GM10248 (cell line): ENCODE measurements at regions not wholly inside any gene's neighbourhood (a gene's known extent, or its start where the extent isn't known, plus 50 kb on each side); places are given as distances from the start of the nearest gene placed in this dataset.

Experiments
- CTCF ChIA-PET: fragments of 300-600 bp; sonication (Branson Sonifier 250); formaldehyde crosslinking; extraction: SDS; loops from one replicate; lab custom pipeline; 2021; ENCODE audit warnings: antibody characterized with exemption; lab: Yijun Ruan, JAX
- POLR2A ChIA-PET: fragments of 350-650 bp; sonication (Branson Sonifier 250); formaldehyde crosslinking; extraction: SDS; loops from one replicate; lab custom pipeline; 2020; ENCODE audit warnings: antibody characterized with exemption; lab: Yijun Ruan, JAX
- DNase-seq: peaks from one replicate; pipeline ENCODE4 v3.0.0; 2012; ENCODE audit errors: extremely low spot score
- CTCF ChIP-seq: IDR thresholded peaks from 2 replicates; pipeline ENCODE4 v1.5.1; 2012; ENCODE audit warnings: mild to moderate bottlenecking, low read depth; ENCODE audit errors: extremely low read depth, missing control alignments, control extremely low read depth

DNA sequence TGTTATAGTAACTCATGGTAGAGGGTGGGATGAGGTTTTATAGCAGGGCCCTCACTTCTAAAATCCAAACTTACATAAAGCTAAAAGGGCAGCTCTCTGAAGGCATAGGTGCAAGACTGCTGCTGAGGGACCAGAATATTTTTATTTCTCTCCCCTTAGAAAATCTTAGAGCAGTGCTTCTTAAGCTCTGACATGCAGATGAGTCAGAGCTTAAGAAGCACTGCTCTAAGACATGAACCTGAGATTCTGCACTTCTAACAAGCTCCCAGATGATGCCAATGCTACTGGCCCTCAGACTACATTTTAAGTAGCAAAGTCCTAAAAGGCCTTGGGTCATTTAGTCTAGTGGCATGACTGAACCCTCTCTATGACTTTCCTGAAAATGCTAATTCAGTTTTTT lies 97.6 kb upstream of the SPRY4 start:
- DNase-seq: no peak
- no peak for TF ChIP-seq CTCF
- POLR2A ChIA-PET: no interaction called here
- CTCF ChIA-PET: interaction anchor here (1.4 kb wide), 1 partner anchor 14 kb away, joined by 5 read pairs; no protein-coding TSS in a partner anchor

GRCh38 chr5:142421621-142422397 lies 97.0 kb upstream of the SPRY4 start:
- TF ChIP-seq CTCF: no peak
- POLR2A ChIA-PET: no interaction called here

GRCh38 chr5:142421228-142421617 lies 96.4 kb upstream of the SPRY4 start:
- CTCF ChIA-PET: interaction anchor here (1.0 to 1.4 kb wide), 3 partner anchors 12 to 15 kb away, joined by 4 to 5 read pairs (median 4); no protein-coding TSS in a partner anchor
- TF ChIP-seq CTCF: no peak
- POLR2A ChIA-PET: no interaction called here
- no peak for DNase-seq

More at GRCh38 chr5:142421621-142422397, 97.0 kb upstream of the SPRY4 start:
- no peak for DNase-seq
- CTCF ChIA-PET: interaction anchor here (1.4 kb wide), 1 partner anchor 13 kb away, joined by 5 read pairs; no protein-coding TSS in a partner anchor

- DNase-seq: no peak
- ChIA-PET POLR2A (no interaction called here), CTCF (interaction anchor here (1.0 to 1.1 kb wide), 2 partner anchors 12 to 16 kb away, joined by 4 read pairs; no protein-coding TSS in a partner anchor)
- TF ChIP-seq CTCF: no peak
Observed at GRCh38 chr5:142420561-142421227, 95.9 kb upstream of the SPRY4 start.

DNA sequence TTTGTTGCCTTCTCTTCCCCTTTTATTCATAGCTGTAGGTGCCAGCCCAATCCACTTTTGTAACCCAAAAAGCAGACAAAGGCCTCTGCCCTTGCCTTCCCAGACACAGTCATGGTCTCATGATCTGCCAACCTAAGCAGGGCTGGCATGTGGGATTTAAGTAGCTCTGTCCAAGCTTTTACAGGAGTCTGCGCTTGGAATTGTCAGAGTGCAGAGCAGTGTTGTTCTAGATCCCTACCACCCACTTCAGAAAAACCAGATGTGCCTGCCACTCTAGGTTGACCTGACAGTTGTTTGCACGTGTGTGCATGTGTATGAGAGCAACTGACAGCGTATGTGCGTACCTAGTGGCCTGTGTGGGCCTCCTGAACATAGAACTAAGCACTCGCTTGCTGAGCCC lies 87.8 kb upstream of the SPRY4 start:
- ChIA-PET POLR2A (no interaction called here), CTCF (no interaction called here)
- TF ChIP-seq CTCF: no peak

DNA sequence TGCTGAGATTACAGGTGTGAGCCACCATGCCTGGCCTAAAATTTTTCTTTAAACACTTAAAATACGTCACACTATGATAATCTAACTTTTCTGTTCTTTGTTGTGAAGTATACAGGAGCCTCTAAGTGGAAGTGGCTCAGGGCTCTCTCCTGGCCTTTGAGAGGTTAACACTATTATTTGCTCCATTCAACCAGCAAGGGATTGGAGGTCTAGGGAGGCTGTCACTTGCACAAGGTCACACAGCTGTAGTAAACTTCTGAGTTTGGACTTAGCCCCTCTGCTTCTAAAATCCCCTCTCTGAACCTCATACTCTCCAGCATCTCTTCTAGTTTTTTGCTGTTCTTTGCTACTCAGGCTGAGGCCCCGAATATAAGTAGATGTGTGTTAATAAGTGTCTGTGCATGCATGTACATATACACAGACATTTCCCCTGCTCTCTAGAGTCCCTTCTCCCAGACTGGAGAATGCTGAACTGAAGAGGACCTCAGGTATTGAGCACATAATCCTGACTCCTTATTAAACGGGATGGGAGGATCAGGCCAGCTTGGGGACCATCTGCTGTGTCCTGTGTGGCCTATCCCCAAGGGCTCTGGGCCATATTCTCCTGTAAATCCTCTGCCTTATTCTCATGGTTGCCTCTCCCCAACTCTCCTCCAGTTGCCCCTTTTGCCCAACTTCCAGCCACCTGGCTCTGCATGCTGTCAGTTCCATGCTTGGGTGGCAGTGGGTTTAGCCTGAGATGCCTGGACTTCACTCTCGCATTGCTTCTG lies 87.0 kb upstream of the SPRY4 start:
- no peak for TF ChIP-seq CTCF
- CTCF ChIA-PET: no interaction called here
- POLR2A ChIA-PET: no interaction called here
- DNase-seq: no peak

More for the DNA sequence above, 87.8 kb upstream of the SPRY4 start:
- DNase-seq: no peak
